ENCODE measurements at regions not wholly inside any gene's neighbourhood (a gene's known extent, or its start where the extent isn't known, plus 50 kb on each side); places are given as distances from the start of the nearest gene placed in this dataset.
A peak's percentile ranks its signal among the peaks of the same experiment; 100 is the strongest.
"Not testable (repeated sequence)": the region's sequence is repeated elsewhere in the genome, so short reads cannot be mapped to it uniquely, and the experiment has no call there.

DNA sequence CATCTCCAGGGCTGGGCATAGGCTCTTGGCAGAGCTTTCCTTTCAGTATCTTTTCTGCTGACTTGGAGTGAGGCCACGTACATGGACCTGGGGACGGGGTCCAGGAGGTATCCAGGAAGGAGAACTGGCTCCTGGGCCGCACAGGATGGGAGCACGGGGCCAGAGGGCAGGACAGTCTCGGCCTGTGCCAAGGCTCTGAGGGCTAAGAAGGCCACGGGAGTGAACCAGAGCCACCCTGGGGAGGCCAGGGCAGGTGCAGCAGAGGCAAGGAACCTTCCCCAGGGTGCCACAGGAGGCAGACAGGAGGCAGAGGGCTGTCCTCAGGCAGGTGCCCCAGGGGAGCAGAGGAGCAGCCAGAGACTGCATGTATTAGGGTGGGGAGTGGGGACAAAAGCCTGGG, 50.3 kb downstream of the PLXNA1 start:
- DNase-seq: no peak

- DNase-seq: no peak
These were observed 50.9 kb downstream of the PLXNA1 start for GRCh38 chr3:127033786-127034185.

- DNase-seq: no peak
These were observed 51.5 kb downstream of the PLXNA1 start for GRCh38 chr3:127034195-127034989.

DNA sequence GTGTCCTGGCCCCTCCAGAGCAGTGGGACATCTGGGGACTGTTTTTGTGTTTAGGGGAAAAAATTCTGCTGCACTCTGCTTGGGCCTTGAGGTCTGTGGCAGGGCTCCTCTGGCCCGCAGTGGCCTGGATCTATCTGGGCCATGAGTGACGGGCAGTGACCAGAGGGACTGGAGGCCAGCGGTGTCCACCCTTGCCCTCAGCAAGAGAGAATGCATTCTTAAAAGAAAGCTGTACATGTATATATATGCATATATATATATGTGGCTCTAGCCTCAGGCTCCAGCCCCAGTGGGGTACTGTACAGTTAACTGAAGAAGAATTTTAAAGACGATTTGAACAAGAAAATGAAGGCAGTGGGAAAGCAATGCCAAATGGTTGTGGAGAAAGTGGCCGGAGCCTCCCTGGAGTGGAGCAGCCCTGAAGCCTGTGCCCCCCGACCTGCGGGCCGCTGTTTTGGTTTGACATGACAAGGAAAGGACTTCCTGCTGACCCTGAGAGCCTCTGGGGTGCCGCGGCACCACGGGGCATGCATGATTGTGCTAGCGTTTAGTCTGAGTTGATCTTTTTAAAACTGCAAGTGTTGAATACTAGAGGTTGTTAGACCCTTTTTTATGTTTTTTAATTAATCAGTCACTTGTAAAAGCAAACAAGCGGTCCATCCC, 52.2 kb downstream of the PLXNA1 start:
- DNase-seq: no peak

GRCh38 chr3:127035677-127036076, 52.8 kb downstream of the PLXNA1 start:
- peak; percentile 92 for DNase-seq

DNA sequence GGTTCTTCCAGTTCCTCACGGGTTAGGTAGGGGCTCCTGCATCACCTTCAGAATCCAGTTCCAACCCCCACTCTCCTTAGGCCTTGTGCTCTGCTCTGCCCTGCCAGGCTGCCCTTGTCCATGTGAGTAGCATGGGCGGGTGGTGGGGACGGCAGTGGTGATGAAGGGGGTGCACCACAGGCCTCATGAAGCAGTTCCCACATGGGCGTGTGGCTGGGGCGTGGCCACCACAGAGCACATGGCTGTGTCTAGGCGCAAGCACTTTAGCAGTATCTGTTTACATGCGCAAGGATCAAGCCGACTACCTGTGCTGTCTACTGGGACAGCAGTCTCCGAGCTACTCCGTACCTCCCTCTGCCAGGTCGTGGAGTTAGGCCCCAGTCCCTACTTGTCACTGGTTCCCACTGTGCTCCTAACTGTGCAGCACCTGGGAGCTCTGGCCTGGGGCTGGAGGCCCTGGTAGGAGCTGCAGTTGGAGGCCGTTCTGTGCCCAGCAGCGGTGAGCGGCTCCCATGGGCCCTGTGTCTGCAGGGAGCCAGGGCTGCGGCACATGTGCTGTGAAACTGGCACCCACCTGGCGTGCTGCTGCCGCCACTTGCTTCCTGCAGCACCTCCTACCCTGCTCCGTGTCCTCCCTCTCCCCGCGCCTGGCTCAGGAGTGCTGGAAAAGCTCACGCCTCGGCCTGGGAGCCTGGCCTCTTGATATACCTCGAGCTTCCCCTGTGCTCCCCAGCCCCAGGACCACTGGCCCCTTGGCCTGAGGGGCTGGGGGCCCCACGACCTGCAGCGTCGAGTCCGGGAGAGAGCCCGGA, 53.5 kb downstream of the PLXNA1 start:
- DNase-seq: no peak

DNA sequence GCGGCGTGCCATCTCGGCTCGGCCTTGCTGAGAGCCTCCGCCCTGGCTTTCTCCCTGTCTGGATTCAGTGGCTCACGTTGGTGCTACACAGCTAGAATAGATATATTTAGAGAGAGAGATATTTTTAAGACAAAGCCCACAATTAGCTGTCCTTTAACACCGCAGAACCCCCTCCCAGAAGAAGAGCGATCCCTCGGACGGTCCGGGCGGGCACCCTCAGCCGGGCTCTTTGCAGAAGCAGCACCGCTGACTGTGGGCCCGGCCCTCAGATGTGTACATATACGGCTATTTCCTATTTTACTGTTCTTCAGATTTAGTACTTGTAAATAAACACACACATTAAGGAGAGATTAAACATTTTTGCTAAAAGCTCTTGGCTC, 54.1 kb downstream of the PLXNA1 start:
- DNase-seq: no peak

DNA sequence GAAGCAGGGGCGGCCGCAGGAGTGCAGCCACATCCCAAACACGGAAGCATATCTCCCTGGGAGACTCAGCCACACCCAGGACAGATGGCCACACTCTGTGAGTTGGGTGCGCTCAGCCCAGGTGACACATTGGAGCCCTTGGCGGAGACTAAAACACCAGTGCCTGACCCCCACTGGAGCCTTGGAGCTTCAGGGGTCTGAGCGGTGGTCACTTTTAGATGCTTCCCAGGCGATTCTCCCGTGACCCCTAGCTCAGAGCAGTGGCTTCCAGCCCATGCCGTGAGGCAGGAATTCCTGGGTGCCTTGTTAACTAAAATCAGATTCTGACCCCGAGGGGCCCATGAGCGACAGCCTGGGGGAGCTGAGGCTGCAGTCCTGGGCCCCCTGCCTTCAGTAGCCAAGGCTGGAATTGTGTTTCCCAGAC, 54.5 kb downstream of the PLXNA1 start:
- no peak for DNase-seq

DNA sequence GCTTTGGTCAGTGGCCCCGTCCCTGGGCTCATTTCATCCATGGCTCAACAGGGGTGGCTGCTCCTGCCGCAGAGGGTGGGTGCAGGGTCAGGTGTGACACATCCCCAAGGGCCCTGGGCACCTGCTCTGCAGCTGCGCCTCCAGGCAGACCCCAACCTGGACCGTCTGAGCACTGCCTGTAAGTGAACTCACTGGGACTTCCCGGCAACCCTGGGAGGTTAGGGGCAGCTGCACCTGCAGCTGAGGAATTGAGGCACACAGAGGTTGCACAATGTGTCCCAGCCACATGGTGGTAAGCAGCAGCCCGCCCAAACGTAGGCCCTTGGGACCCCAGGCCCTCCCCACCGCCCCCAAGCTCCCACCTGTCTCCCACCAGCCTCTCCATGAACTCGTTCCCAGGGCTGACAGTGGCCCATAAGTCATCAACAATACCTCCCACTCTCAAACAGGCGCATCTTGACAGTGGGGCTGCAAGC, 55.1 kb downstream of the PLXNA1 start:
- DNase-seq: no peak

DNA sequence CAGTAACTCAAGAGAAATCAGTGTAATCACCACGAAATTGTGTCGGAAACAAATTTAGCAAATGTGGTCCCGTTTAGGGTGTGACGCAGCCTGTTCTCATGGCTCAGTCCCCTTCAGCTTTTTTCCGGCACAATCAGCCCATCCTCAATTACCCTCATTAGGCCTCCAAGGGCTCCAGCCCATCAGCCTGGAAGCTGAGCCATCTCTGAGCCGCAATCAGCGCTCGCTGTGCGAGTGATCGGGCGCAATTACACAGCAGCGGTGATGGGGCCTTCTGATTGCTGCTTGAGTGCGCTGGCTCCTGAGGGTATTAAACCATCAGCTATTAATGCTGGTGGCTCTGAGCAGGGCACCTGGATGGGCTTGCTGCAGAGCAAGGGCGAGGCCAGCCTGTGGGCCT, 55.6 kb downstream of the PLXNA1 start:
- DNase-seq: no peak

DNA sequence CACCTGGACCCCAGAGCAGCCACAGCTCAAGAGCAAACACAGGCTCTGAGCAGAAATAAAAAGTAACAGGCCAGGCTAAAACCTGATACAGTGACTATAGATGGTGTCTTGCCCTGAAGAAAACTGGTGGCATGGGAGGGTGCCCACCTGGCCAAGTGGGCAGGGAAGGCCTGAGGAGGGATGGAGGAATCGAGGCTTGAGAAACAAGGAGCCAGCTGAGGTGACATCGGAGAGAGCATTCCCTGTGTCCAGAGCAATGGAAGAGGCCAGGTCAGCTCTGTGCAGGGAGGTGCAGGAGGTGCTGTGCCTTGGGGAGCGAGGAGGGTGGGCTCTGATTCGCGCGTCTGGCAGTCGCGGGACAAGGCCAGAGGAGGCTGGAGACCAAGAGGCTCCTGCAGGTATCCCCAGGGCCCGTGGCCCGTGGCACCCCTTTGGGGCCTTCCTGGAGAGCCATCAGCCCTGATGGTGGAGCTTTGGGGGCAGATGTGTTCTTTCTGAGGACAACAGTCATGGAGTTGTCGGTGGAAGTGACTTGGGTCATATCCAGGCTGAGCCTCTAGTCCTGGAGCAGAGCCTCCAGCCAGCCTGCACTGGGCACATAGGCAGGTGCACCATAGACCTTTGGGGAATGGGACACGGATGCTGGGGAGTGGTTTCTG, 56.1 kb downstream of the PLXNA1 start:
- no peak for DNase-seq

DNA sequence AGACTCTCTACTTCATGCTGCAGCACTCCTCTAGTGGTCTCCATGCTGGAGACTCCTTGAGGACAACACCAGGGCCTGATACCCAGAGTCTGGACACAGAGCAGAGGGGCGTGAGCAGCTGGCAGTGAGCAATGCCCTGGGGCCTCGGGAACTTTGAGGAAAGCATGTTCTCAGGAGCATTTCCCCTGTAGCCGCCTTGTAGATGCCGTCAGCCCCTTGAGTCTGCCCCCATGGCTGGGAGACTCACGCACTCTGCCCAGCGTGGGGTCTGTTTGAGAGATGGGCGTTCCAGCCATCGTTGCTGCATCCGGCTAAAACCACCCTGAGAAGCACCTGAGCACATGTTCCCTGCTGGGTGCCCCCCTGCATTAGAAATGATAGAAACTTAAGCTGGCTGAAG, 56.8 kb downstream of the PLXNA1 start:
- no peak for DNase-seq

- no peak for DNase-seq
These were observed 57.3 kb downstream of the PLXNA1 start for GRCh38 chr3:127040216-127040615.

DNA sequence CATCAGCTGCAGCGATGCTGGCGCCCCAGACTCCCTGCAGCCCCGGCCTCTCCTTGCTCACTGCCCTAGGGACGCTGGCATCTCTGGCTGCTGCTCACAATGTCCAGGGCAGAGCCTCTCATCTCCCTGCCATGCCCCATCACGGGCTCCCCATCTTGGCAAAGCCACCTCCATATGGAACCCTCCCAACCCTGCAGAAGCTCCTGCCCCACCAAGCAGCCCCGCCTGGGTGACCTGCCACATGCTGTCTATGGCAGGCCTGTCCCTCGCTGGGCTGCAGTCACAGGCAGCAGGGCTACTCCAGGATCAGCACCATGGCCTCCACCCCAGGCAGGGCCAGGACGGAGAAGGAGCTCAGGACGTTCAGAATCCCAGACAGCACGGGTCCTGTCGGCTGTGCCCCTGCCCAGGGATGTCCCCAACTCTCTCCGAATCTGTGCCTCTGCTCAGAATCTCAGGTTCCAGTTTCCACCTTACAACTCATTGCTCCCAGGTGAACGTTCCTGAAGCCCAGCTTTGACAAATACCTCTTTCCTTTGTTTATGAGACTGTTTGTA, 58.4 kb downstream of the PLXNA1 start:
- DNase-seq: no peak

DNA sequence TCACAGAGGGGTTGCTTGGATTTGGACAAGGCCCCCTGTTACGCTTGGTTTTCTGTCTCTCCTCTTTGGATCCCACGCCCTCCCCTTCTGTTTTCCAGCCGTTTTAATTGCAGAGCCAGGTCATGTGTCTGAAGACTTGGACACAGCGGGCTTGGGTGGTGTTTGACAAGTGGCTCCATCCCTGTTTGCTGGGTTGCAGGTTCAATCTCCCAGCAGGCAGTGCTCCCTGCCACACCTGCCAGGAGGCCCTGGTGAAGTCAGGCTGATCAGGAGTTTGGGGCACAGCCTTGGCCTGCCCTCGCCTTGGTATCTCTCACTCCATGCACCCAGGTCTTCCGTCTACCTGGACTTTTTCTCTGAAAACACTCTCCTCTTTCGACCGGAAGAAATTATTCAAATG, 59.0 kb downstream of the PLXNA1 start:
- no peak for DNase-seq

GRCh38 chr3:127042634-127043033, 59.7 kb downstream of the PLXNA1 start:
- no peak for DNase-seq

GRCh38 chr3:127043041-127043641, 60.2 kb downstream of the PLXNA1 start:
- DNase-seq: peak; percentile 47

- no peak for DNase-seq
These were observed 61.0 kb downstream of the PLXNA1 start for GRCh38 chr3:127043731-127044510.

- DNase-seq: no peak
These were observed 62.1 kb downstream of the PLXNA1 start for GRCh38 chr3:127044996-127045395.

DNA sequence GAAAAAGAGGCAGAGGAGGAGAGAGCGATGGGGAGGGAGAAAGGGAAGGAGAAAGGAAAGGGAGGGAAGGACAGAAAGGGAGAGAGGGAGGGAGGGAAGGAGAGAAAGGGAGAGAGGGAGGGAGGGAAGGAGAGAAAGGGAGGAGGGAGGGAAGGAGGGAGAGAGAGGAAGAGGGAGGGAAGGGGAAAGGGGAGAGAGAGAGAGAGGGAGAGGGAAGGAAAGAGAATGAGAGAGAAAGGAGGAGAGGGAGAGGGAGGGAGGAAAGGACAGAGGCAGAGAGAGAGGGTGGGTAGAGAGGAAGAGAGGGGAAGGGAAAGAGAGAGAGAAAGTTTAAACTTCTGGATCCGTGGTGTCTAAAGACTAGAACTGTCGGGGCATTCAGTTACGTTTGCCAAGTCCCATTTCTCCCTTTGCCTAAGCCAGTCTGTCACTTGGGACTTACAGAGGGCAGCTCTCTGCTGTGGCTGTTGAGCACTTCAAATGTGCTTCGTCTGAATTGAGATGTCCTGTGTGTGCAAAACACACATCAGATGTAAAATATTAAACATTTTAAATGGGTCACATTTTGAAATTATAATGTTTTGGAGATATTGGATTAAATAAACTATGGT, 62.6 kb downstream of the PLXNA1 start:
- DNase-seq: no peak

DNA sequence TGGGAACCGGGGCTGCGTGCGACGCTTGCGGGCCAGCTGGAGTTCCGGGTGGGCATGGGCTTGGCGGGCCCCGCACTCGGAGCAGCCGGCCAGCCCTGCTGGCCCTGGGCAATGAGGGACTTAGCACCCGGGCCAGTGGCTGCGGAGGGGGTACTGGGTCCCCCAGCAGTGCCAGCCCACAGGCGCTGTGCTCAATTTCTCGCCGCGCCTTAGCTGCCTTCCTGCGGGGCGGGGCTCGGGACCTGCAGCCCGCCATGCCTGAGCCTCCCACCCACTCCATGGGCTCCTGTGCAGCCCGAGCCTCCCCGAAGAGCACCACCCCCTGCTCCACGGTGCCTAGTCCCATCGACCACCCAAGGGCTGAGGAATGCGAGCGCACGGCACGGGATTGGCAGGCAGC, 63.8 kb downstream of the PLXNA1 start:
- DNase-seq: not testable (repeated sequence)
